Memory B cell (primary cell): ENCODE measurements at regions not wholly inside any gene's neighbourhood (a gene's known extent, or its start where the extent isn't known, plus 50 kb on each side); places are given as distances from the start of the nearest gene placed in this dataset.

Experiments
- ATAC-seq: fragments of 150-1000 bp; cut with Tn5 transposase; 2 replicates; pipeline ENCODE4 v1.10.0; 2021; ENCODE audit warnings: low read depth, mild to moderate bottlenecking, moderate library complexity
- DNase-seq, 2 donors: peaks; one replicate each; pipeline ENCODE4 v3.0.0; 2022; ENCODE audit warnings: low spot score in 2 of 2
- H3K27ac Mint-ChIP-seq: one replicate; pipeline ENCODE4 v1.8.0; 2022; ENCODE audit warnings: mild to moderate bottlenecking, moderate library complexity, mixed read lengths
- H3K27me3 Mint-ChIP-seq: one replicate; pipeline ENCODE4 v1.8.0; 2022; ENCODE audit warnings: mixed read lengths
- H3K36me3 Mint-ChIP-seq: one replicate; pipeline ENCODE4 v1.8.0; 2022; ENCODE audit warnings: mild to moderate bottlenecking, mixed read lengths
- H3K4me1 Mint-ChIP-seq: one replicate; pipeline ENCODE4 v1.8.0; 2022; ENCODE audit warnings: mixed read lengths
- H3K4me3 Mint-ChIP-seq: one replicate; pipeline ENCODE4 v1.8.0; 2022; ENCODE audit warnings: mild to moderate bottlenecking, moderate library complexity, mixed read lengths
- H3K9me3 Mint-ChIP-seq: one replicate; pipeline ENCODE4 v1.8.0; 2022; ENCODE audit warnings: mixed read lengths

GRCh38 chr21:17422931-17423330 lies 89.9 kb upstream of the CXADR start:
- Mint-ChIP-seq H3K4me1 (no peaks in the 10 kb centered on the region), H3K27ac (no peak overlapping the region), H3K36me3 (no peaks in the 10 kb centered on the region), H3K9me3 (peaks cover 2% of the 10 kb centered on the region), H3K4me3 (no peak overlapping the region), H3K27me3 (peaks cover 6% of the 10 kb centered on the region)
- DNase-seq (no peak), ATAC-seq (no peak)

- no peaks in the 10 kb centered on the region for H3K4me1 Mint-ChIP-seq
- DNase-seq (no peak), ATAC-seq (no peak)
- peaks cover 2% of the 10 kb centered on the region for H3K9me3 Mint-ChIP-seq
- no peak overlapping the region for H3K27ac Mint-ChIP-seq
- no peaks in the 10 kb centered on the region for H3K36me3 Mint-ChIP-seq
- no peak overlapping the region for H3K4me3 Mint-ChIP-seq
- H3K27me3 Mint-ChIP-seq = peaks cover 10% of the 10 kb centered on the region
Measured at GRCh38 chr21:17427157-17427556, 85.7 kb upstream of the CXADR start.

GRCh38 chr21:17427831-17428483 lies 84.9 kb upstream of the CXADR start:
- no peaks in the 10 kb centered on the region for H3K4me1 Mint-ChIP-seq
- no peak overlapping the region for H3K27ac Mint-ChIP-seq
- DNase-seq (no peak), ATAC-seq (no peak)
- H3K9me3 Mint-ChIP-seq = peaks cover 2% of the 10 kb centered on the region
- no peak overlapping the region for H3K4me3 Mint-ChIP-seq
- peaks cover 10% of the 10 kb centered on the region for H3K27me3 Mint-ChIP-seq
- H3K36me3 Mint-ChIP-seq = no peaks in the 10 kb centered on the region

- Mint-ChIP-seq H3K27me3 (peaks cover 10% of the 10 kb centered on the region), H3K9me3 (peaks cover 2% of the 10 kb centered on the region), H3K4me1 (no peaks in the 10 kb centered on the region), H3K4me3 (no peak overlapping the region), H3K36me3 (no peaks in the 10 kb centered on the region), H3K27ac (no peak overlapping the region)
- no peak for ATAC-seq
- no peak for DNase-seq
Measured at GRCh38 chr21:17428484-17428869, 84.4 kb upstream of the CXADR start.

- no peaks in the 10 kb centered on the region for H3K4me1 Mint-ChIP-seq
- no peak for ATAC-seq
- H3K27ac Mint-ChIP-seq = no peak overlapping the region
- H3K9me3 Mint-ChIP-seq = peaks cover 2% of the 10 kb centered on the region
- H3K4me3 Mint-ChIP-seq = no peak overlapping the region
- no peaks in the 10 kb centered on the region for H3K36me3 Mint-ChIP-seq
- no peak for DNase-seq
- H3K27me3 Mint-ChIP-seq = peaks cover 10% of the 10 kb centered on the region
Measured at GRCh38 chr21:17428980-17429379, 83.9 kb upstream of the CXADR start.

GRCh38 chr21:17429936-17430335 lies 82.9 kb upstream of the CXADR start:
- no peak for ATAC-seq
- peaks cover 10% of the 10 kb centered on the region for H3K27me3 Mint-ChIP-seq
- H3K4me1 Mint-ChIP-seq = no peaks in the 10 kb centered on the region
- H3K9me3 Mint-ChIP-seq = peaks cover 2% of the 10 kb centered on the region
- no peak overlapping the region for H3K27ac Mint-ChIP-seq
- no peaks in the 10 kb centered on the region for H3K36me3 Mint-ChIP-seq
- H3K4me3 Mint-ChIP-seq = no peak overlapping the region
- DNase-seq = no peak

- DNase-seq = no peak
- Mint-ChIP-seq H3K27me3 (peaks cover 9% of the 10 kb centered on the region), H3K36me3 (no peaks in the 10 kb centered on the region), H3K4me3 (no peak overlapping the region), H3K4me1 (no peaks in the 10 kb centered on the region), H3K27ac (no peak overlapping the region), H3K9me3 (peaks cover 2% of the 10 kb centered on the region)
- ATAC-seq = no peak
Measured at GRCh38 chr21:17432732-17433057, 80.1 kb upstream of the CXADR start.

- DNase-seq (no peak), ATAC-seq (no peak)
- no peaks in the 10 kb centered on the region for H3K4me1 Mint-ChIP-seq
- no peak overlapping the region for H3K4me3 Mint-ChIP-seq
- H3K36me3 Mint-ChIP-seq = no peaks in the 10 kb centered on the region
- no peaks in the 10 kb centered on the region for H3K9me3 Mint-ChIP-seq
- no peak overlapping the region for H3K27ac Mint-ChIP-seq
- peaks cover 10% of the 10 kb centered on the region for H3K27me3 Mint-ChIP-seq
Measured at GRCh38 chr21:17433730-17434129, 79.1 kb upstream of the CXADR start.

GRCh38 chr21:17435565-17436543 lies 77.0 kb upstream of the CXADR start:
- ATAC-seq (no peak), DNase-seq (no peak)
- no peaks in the 10 kb centered on the region for H3K4me1 Mint-ChIP-seq
- peaks cover 8% of the 10 kb centered on the region for H3K27me3 Mint-ChIP-seq
- H3K27ac Mint-ChIP-seq = no peak overlapping the region
- H3K36me3 Mint-ChIP-seq = no peaks in the 10 kb centered on the region
- no peak overlapping the region for H3K4me3 Mint-ChIP-seq
- H3K9me3 Mint-ChIP-seq = no peaks in the 10 kb centered on the region

- ATAC-seq (no peak), DNase-seq (no peak)
- Mint-ChIP-seq H3K36me3 (no peaks in the 10 kb centered on the region), H3K4me1 (no peaks in the 10 kb centered on the region), H3K4me3 (no peak overlapping the region), H3K27ac (no peak overlapping the region), H3K9me3 (no peaks in the 10 kb centered on the region), H3K27me3 (peaks cover 8% of the 10 kb centered on the region)
Measured at GRCh38 chr21:17436626-17437111, 76.2 kb upstream of the CXADR start.

- Mint-ChIP-seq H3K4me3 (no peak overlapping the region), H3K27ac (no peak overlapping the region), H3K9me3 (no peaks in the 10 kb centered on the region), H3K4me1 (no peaks in the 10 kb centered on the region), H3K36me3 (no peaks in the 10 kb centered on the region), H3K27me3 (peaks cover 9% of the 10 kb centered on the region)
- ATAC-seq (no peak), DNase-seq (no peak)
Measured at GRCh38 chr21:17438635-17439034, 74.2 kb upstream of the CXADR start.

- Mint-ChIP-seq H3K4me1 (no peaks in the 10 kb centered on the region), H3K27me3 (peaks cover 7% of the 10 kb centered on the region), H3K27ac (no peak overlapping the region), H3K4me3 (no peak overlapping the region), H3K36me3 (no peaks in the 10 kb centered on the region), H3K9me3 (no peaks in the 10 kb centered on the region)
- no peak for ATAC-seq
- DNase-seq = no peak
Measured at GRCh38 chr21:17440969-17441368, 71.9 kb upstream of the CXADR start.

- ATAC-seq = no peak
- H3K27me3 Mint-ChIP-seq = peaks cover 7% of the 10 kb centered on the region
- no peak overlapping the region for H3K27ac Mint-ChIP-seq
- no peaks in the 10 kb centered on the region for H3K9me3 Mint-ChIP-seq
- DNase-seq = no peak
- H3K4me1 Mint-ChIP-seq = no peaks in the 10 kb centered on the region
- no peaks in the 10 kb centered on the region for H3K36me3 Mint-ChIP-seq
- H3K4me3 Mint-ChIP-seq = no peak overlapping the region
Measured at GRCh38 chr21:17441370-17441769, 71.5 kb upstream of the CXADR start.

GRCh38 chr21:17442165-17442564 lies 70.7 kb upstream of the CXADR start:
- no peak for DNase-seq
- no peaks in the 10 kb centered on the region for H3K36me3 Mint-ChIP-seq
- no peak overlapping the region for H3K27ac Mint-ChIP-seq
- H3K4me1 Mint-ChIP-seq = no peaks in the 10 kb centered on the region
- ATAC-seq = no peak
- peaks cover 7% of the 10 kb centered on the region for H3K27me3 Mint-ChIP-seq
- H3K9me3 Mint-ChIP-seq = no peaks in the 10 kb centered on the region
- no peak overlapping the region for H3K4me3 Mint-ChIP-seq
